HCT116 (cell line): ENCODE measurements at regions not wholly inside any gene's neighbourhood (a gene's known extent, or its start where the extent isn't known, plus 50 kb on each side); places are given as distances from the start of the nearest gene placed in this dataset.

Experiments used
- ATAC-seq: fragments of 200-7000 bp; cut with Tn5 transposase; 2 replicates; pipeline ENCODE4 v1.9.1; 2020; ENCODE audit warnings: mild to moderate bottlenecking, moderate library complexity
- BruUV-seq: library from RNA; stranded (reverse); fragments of 400-500 nt; replicated peaks from 2 replicates; lab custom pipeline; 2021; lab: Mats Ljungman, UMichigan
- CTCF ChIA-PET: fragments of 300-600 bp; sonication (Branson Sonifier 250); formaldehyde crosslinking; loops from one replicate; lab custom pipeline; 2021; ENCODE audit warnings: antibody characterized with exemption; lab: Charles Lee
- POLR2A ChIA-PET: fragments of 300-600, 350-600 bp; sonication (Branson Sonifier 250); formaldehyde crosslinking; loops from one replicate; lab custom pipeline; 2021; ENCODE audit warnings: antibody characterized with exemption; lab: Charles Lee
- RAD21 ChIA-PET, 2 experiments: fragments of 300-600 bp; sonication (Branson Sonifier 250); formaldehyde crosslinking; loops; one replicate each; lab custom pipeline; 2023; ENCODE audit warnings: low total read pairs in 2 of 2; ENCODE audit not compliant: uncharacterized antibody in 2 of 2, unreplicated experiment in 2 of 2, low non-redundant PET in 1 of 2; lab: Charles Lee
- DNase-seq: peaks from one replicate; pipeline ENCODE4 v3.0.0-alpha.2; 2010; ENCODE audit warnings: low read depth, low spot score
- H2AFZ ChIP-seq: fragments of 200-600 bp; shearing (Covaris generic), sonication (generic); 2 replicates; pipeline ENCODE4 v1.6.1; 2017; ENCODE audit warnings: low read depth, mixed run types, mixed read lengths, antibody characterized with exemption, low read length; ENCODE audit not compliant: poor library complexity, severe bottlenecking
- H3K27ac ChIP-seq: 2 replicates; pipeline ENCODE4 v1.5.1; 2012; ENCODE audit warnings: low read depth, low read length
- H3K27me3 ChIP-seq: fragments of 200-600 bp; sonication (generic); 2 replicates; pipeline ENCODE4 v1.6.1; 2016; ENCODE audit warnings: mixed run types, low read length, mixed read lengths; ENCODE audit not compliant: insufficient read depth
- H3K36me3 ChIP-seq, 2 experiments: fragments of 200-500 bp in 1 of 2; fragments of 200-600 bp in 1 of 2; sonication (Bioruptor generic) in 1 of 2; sonication (generic) in 1 of 2; 2 replicates each; pipeline versions ENCODE4 v1.5.1 to v1.6.1; 2014 to 2016; ENCODE audit warnings: low read length in 2 of 2, inconsistent platforms in 1 of 2, mixed read lengths in 1 of 2, mixed run types in 1 of 2; ENCODE audit not compliant: insufficient read depth in 2 of 2, control insufficient read depth in 1 of 2
- H3K4me1 ChIP-seq, 2 experiments: fragments of 200-600 bp in 1 of 2; sonication (generic) in 1 of 2; 2 replicates each; pipeline versions ENCODE4 v1.5.1 to v1.6.1; 2012 to 2017; ENCODE audit warnings: low read length in 2 of 2, inconsistent platforms in 1 of 2, mild to moderate bottlenecking in 1 of 2, mixed read lengths in 1 of 2, mixed run types in 1 of 2, moderate library complexity in 1 of 2; ENCODE audit not compliant: insufficient read depth in 2 of 2, control insufficient read depth in 1 of 2
- H3K4me2 ChIP-seq: fragments of 200-600 bp; sonication (generic); 2 replicates; pipeline ENCODE4 v1.6.1; 2017; ENCODE audit warnings: mixed run types, low read length, mixed read lengths
- H3K4me3 ChIP-seq, 2 experiments: fragments of 200-600 bp in 1 of 2; sonication (generic) in 1 of 2; replicated peaks in 1 of 2; 2 replicates each; pipeline ENCODE4 v1.5.1; 2011 to 2016; ENCODE audit warnings: low read length in 2 of 2, control low read depth in 1 of 2, low read depth in 1 of 2, mild to moderate bottlenecking in 1 of 2, mixed read lengths in 1 of 2, mixed run types in 1 of 2
- H3K79me2 ChIP-seq: fragments of 200-600 bp; sonication (generic); 2 replicates; pipeline ENCODE4 v1.6.1; 2017; ENCODE audit warnings: mild to moderate bottlenecking, mixed run types, low read length, moderate library complexity, mixed read lengths; ENCODE audit not compliant: insufficient read depth
- H3K9ac ChIP-seq: fragments of 200-600 bp; sonication (generic); 2 replicates; pipeline ENCODE4 v1.6.1; 2016; ENCODE audit warnings: low read length, mixed read lengths
- H3K9me2 ChIP-seq: fragments of 200-600 bp; sonication (generic), shearing (Covaris generic); 2 replicates; pipeline ENCODE4 v1.6.1; 2017; ENCODE audit warnings: mixed run types, mild to moderate bottlenecking, moderate library complexity; ENCODE audit not compliant: insufficient read depth
- H3K9me3 ChIP-seq, 2 experiments: fragments of 200-500 bp in 1 of 2; fragments of 200-600 bp in 1 of 2; sonication (Bioruptor generic) in 1 of 2; sonication (generic) in 1 of 2; 2 replicates each; pipeline ENCODE4 v1.6.1; 2014 to 2017; ENCODE audit warnings: low read length in 2 of 2, mixed read lengths in 2 of 2, inconsistent platforms in 1 of 2, low read depth in 1 of 2, mild to moderate bottlenecking in 1 of 2, mixed run types in 1 of 2, moderate library complexity in 1 of 2; ENCODE audit not compliant: control insufficient read depth in 1 of 2, insufficient read depth in 1 of 2
- H4K20me1 ChIP-seq: fragments of 200-600 bp; sonication (generic), shearing (Covaris generic); 2 replicates; pipeline ENCODE4 v1.6.1; 2017; ENCODE audit warnings: mixed run types, mild to moderate bottlenecking, moderate library complexity; ENCODE audit not compliant: insufficient read depth
- CBX3 ChIP-seq: IDR thresholded peaks from 2 replicates; pipeline ENCODE4 v1.6.1; 2012; ENCODE audit warnings: low read depth
- CTCF ChIP-seq, 3 experiments: fragments of 200-600 bp in 1 of 3; sonication (generic) in 1 of 3; IDR thresholded peaks in 2 of 3; conservative IDR thresholded peaks in 1 of 3; 2 replicates each; pipeline ENCODE4 v1.5.1; 2012 to 2017; ENCODE audit warnings: low read depth in 2 of 3, low read length in 2 of 3, antibody characterized with exemption in 1 of 3, borderline replicate concordance in 1 of 3, control low read depth in 1 of 3, mild to moderate bottlenecking in 1 of 3, mixed read lengths in 1 of 3, mixed run types in 1 of 3, moderate library complexity in 1 of 3; ENCODE audit not compliant: insufficient read depth in 1 of 3
- FOSL1 ChIP-seq: IDR thresholded peaks from 2 replicates; pipeline ENCODE4 v1.6.1; 2012; ENCODE audit warnings: low read depth
- JUND ChIP-seq: IDR thresholded peaks from 2 replicates; pipeline ENCODE4 v1.6.1; 2012
- POLR2A ChIP-seq: IDR thresholded peaks from 2 replicates; pipeline ENCODE4 v1.7.0; 2011; ENCODE audit warnings: borderline replicate concordance; ENCODE audit not compliant: insufficient read depth, insufficient read length; ENCODE audit errors: extremely low read depth
- RAD21 ChIP-seq: IDR thresholded peaks from 2 replicates; pipeline ENCODE4 v1.6.1; 2012; ENCODE audit warnings: low read depth, mild to moderate bottlenecking
- REST ChIP-seq: IDR thresholded peaks from 2 replicates; pipeline ENCODE4 v1.6.1; 2012; ENCODE audit warnings: low read depth
- SP1 ChIP-seq: IDR thresholded peaks from 2 replicates; pipeline ENCODE4 v1.6.1; 2012; ENCODE audit warnings: low read depth
- YY1 ChIP-seq: IDR thresholded peaks from 2 replicates; pipeline ENCODE4 v1.6.1; 2011; ENCODE audit warnings: low read length, low read depth, moderate library complexity, mild to moderate bottlenecking; ENCODE audit not compliant: insufficient replicate concordance; ENCODE audit errors: extremely low read depth
- ZBTB33 ChIP-seq: IDR thresholded peaks from 2 replicates; pipeline ENCODE4 v1.6.1; 2011; ENCODE audit warnings: mild to moderate bottlenecking, low read length, moderate library complexity; ENCODE audit not compliant: insufficient replicate concordance; ENCODE audit errors: extremely low read depth
- ZNF274 ChIP-seq: fragments of 200-500 bp; sonication (Bioruptor generic); IDR thresholded peaks from 2 replicates; pipeline ENCODE4 v1.6.1; 2014; ENCODE audit warnings: mild to moderate bottlenecking, low read depth, low read length, inconsistent platforms
- intact Hi-C: fragments of 100-400 bp; cut with micrococcal nuclease; formaldehyde crosslinking; loops from 2 replicates; pipeline ENCODE4 v1.10.0; 2022

DNA sequence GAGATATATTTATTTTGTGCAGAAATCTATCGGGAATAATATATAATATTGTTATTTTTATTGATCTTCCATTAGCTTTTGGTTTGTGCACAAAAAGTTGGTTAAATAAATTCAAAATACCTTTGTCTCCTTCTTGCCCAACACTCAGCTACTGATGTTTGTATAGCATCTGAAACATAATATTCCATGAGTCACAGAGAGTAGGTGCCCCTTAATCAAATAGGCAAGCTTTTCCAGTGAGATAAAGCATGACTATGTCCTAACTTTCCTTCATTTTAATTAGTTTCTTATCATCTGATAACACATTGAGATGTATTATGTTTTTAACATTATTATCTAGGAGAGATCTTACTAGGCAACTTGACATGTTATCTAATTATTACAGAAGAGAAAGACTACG, 432.2 kb downstream of the KIF20B start:
- ATAC-seq (no peak), DNase-seq (no peak)
- H3K79me2 ChIP-seq: no peaks in the 10 kb centered on the region
- no peaks in the 10 kb centered on the region for H4K20me1 ChIP-seq
- TF ChIP-seq YY1 (no peak), JUND (no peak), ZBTB33 (no peak), SP1 (no peak)
- BruUV-seq: no TSS peak
- ChIA-PET CTCF (no interaction called here), RAD21 (no interaction called here), POLR2A (no interaction called here)
- H3K9me2 ChIP-seq: no peaks in the 10 kb centered on the region
- no peak overlapping the region for H3K4me3 ChIP-seq
- peaks cover 0 to 14% of the 10 kb centered on the region in 2 experiments; a peak in 2 of 4 replicates for H3K36me3 ChIP-seq
- H3K9ac ChIP-seq: no peak overlapping the region
- no peak overlapping the region for H3K27ac ChIP-seq
- H3K9me3 ChIP-seq: peaks cover 24 to 33% of the 10 kb centered on the region in 2 experiments
- no peak overlapping the region for H3K4me2 ChIP-seq
- H3K27me3 ChIP-seq: no peaks in the 10 kb centered on the region
- no peaks in the 10 kb centered on the region for H3K4me1 ChIP-seq
- intact Hi-C loops: no loop called here
- H2AFZ ChIP-seq: no peak overlapping the region

DNA sequence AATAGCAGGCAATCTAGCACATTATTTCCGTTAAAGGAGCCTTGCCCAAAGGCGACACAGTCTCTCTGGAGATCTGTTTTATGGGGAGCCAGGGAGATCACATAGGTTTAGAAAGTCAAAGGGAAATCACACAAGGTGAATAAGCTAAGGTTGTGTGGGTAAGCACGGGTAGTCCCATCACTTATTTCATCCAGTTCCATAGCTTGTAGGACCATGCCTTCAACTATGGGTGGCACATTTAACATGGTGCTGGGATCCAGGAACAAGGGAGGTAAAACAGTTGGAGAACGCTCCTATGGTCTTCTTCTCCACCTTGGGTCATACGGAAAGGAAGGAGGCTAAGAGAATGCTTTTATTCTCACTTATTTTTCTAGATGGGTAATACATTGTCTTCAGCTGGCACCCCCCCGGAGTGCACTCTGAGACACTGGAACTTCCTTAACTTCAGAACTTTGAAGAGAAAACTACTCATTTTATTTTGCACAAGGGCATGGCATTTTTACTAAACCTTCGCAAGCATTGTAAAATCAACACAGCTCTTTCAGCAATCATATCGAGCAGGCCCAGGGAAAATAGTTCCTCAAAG, 435.4 kb downstream of the KIF20B start:
- no peaks in the 10 kb centered on the region for H3K27me3 ChIP-seq
- no peak overlapping the region for H3K9ac ChIP-seq
- DNase-seq (peak; percentile 65), ATAC-seq (peak; percentile 30; the same call in 1 of the 2 replicates)
- H2AFZ ChIP-seq: no peak overlapping the region
- intact Hi-C loops: no loop called here
- peaks cover 28 to 36% of the 10 kb centered on the region in 2 experiments for H3K9me3 ChIP-seq
- H3K79me2 ChIP-seq: no peaks in the 10 kb centered on the region
- no peak overlapping the region for H3K27ac ChIP-seq
- ChIA-PET POLR2A (interaction anchor here (1.2 kb wide), 1 partner anchor 87 kb away, joined by 3 read pairs; no protein-coding TSS in a partner anchor), RAD21 (no interaction called here), CTCF (interaction anchor here (0.9 to 1.5 kb wide), 2 partner anchors 11 to 336 kb away, joined by 3 to 4 read pairs; no protein-coding TSS in a partner anchor)
- BruUV-seq: no TSS peak
- no peaks in the 10 kb centered on the region for H3K4me1 ChIP-seq
- H3K36me3 ChIP-seq: peaks cover 0 to 14% of the 10 kb centered on the region in 2 experiments; a peak in 2 of 4 replicates
- no peaks in the 10 kb centered on the region for H3K9me2 ChIP-seq
- no peaks in the 10 kb centered on the region for H4K20me1 ChIP-seq
- H3K4me3 ChIP-seq: no peak overlapping the region
- no peak overlapping the region for H3K4me2 ChIP-seq
- TF ChIP-seq ZNF274 (no peak), RAD21 (no peak), YY1 (peak; percentile 59), SP1 (peak; percentile 3; the same call in 1 of the 2 replicates), REST (no peak), CBX3 (peak; percentile 100), FOSL1 (no peak), CTCF (IDR thresholded peaks at IDR 0.05 in 2 of 3, conservative IDR thresholded peaks at IDR 0.05 in 1 of 3; ENCODE audit: borderline replicate concordance in 1 of 3, insufficient read depth in 1 of 3, low read depth in 2 of 3, low read length in 2 of 3) (no peak), POLR2A (no peak)
